ENCODE measurements at regions not wholly inside any gene's neighbourhood (a gene's known extent, or its start where the extent isn't known, plus 50 kb on each side); places are given as distances from the start of the nearest gene placed in this dataset.

DNA sequence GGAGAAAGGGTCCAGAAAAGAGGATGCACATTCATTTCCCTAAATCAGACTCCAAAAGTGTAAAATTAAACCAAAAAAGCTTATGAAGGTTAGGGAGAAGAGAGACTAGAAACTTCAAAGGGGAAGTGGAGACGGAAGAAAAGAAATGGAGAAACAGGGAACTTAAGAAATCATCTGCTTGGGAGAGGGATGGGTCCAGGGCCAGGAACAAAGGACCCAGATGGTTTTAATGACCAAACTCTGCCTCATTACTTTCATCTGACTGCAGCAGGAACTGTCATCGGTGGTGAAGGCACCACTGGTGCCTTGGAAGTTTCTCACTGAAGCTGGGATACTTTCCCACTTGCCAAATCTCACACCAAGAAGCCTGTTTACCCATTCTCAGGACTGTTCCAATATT, 70.5 kb upstream of the SLC4A7 start:
- CTCF ChIA-PET, result no interaction called here
- no peaks in the 10 kb centered on the region for H4K20me1 ChIP-seq (ENCODE audit: insufficient read depth)
- DNase-seq, result no peak
- no peak overlapping the region for H3K9ac ChIP-seq
- peaks cover 0 to 4% of the 10 kb centered on the region in 2 experiments; a peak in 2 of 4 replicates for H3K4me1 ChIP-seq (ENCODE audit: control insufficient read depth in 1 of 2, insufficient read depth in 2 of 2, low read depth in 1 of 2, low read length in 1 of 2)
- no peaks in the 10 kb centered on the region for H3K9me2 ChIP-seq
- WGBS (ENCODE audit: low lambda C conversion rate), result 67% methylated on average over 2 of the region's 2 CpGs
- H3K4me2 ChIP-seq, result no peak overlapping the region
- H3K4me3 ChIP-seq (ENCODE audit: low read depth in 2 of 2, low read length in 1 of 2), result no peak overlapping the region
- no peaks in the 10 kb centered on the region for H3K9me3 ChIP-seq
- H3K27me3 ChIP-seq (ENCODE audit: insufficient read depth), result no peaks in the 10 kb centered on the region
- no peaks in the 10 kb centered on the region for H3K36me3 ChIP-seq (replicated peaks in 1 of 2; ENCODE audit: control insufficient read depth in 1 of 2, insufficient read depth in 2 of 2, low read length in 1 of 2)
- POLR2A ChIA-PET, result no interaction called here
- H3F3A ChIP-seq (replicated peaks; ENCODE audit: insufficient read depth), result peaks cover 5% of the 10 kb centered on the region
- no peaks in the 10 kb centered on the region for H3K79me2 ChIP-seq (ENCODE audit: insufficient read depth)
- TF ChIP-seq, protein P1, sequence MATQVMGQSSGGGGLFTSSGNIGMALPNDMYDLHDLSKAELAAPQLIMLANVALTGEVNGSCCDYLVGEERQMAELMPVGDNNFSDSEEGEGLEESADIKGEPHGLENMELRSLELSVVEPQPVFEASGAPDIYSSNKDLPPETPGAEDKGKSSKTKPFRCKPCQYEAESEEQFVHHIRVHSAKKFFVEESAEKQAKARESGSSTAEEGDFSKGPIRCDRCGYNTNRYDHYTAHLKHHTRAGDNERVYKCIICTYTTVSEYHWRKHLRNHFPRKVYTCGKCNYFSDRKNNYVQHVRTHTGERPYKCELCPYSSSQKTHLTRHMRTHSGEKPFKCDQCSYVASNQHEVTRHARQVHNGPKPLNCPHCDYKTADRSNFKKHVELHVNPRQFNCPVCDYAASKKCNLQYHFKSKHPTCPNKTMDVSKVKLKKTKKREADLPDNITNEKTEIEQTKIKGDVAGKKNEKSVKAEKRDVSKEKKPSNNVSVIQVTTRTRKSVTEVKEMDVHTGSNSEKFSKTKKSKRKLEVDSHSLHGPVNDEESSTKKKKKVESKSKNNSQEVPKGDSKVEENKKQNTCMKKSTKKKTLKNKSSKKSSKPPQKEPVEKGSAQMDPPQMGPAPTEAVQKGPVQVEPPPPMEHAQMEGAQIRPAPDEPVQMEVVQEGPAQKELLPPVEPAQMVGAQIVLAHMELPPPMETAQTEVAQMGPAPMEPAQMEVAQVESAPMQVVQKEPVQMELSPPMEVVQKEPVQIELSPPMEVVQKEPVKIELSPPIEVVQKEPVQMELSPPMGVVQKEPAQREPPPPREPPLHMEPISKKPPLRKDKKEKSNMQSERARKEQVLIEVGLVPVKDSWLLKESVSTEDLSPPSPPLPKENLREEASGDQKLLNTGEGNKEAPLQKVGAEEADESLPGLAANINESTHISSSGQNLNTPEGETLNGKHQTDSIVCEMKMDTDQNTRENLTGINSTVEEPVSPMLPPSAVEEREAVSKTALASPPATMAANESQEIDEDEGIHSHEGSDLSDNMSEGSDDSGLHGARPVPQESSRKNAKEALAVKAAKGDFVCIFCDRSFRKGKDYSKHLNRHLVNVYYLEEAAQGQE (IDR thresholded peaks at IDR 0.05; ENCODE audit: low read depth, low read length), result no peak
- TF ChIP-seq RAD21 (IDR thresholded peaks at IDR 0.05; ENCODE audit: low read length) (no peak), NRF1 (IDR thresholded peaks at IDR 0.05; ENCODE audit: low read depth, low read length) (no peak), FOXM1 (IDR thresholded peaks at IDR 0.05; ENCODE audit: low read depth) (no peak), USF2 (IDR thresholded peaks at IDR 0.05; ENCODE audit: borderline replicate concordance, low read depth, low read length) (no peak), FOXJ3 (CRISPR knock-in tag; IDR thresholded peaks at IDR 0.05) (no peak), SMC3 (IDR thresholded peaks at IDR 0.05; ENCODE audit: low read depth, low read length) (no peak), MXI1 (IDR thresholded peaks at IDR 0.05; ENCODE audit: low read depth, low read length) (no peak), CTCF (IDR thresholded peaks at IDR 0.05) (no peak), NFIC (IDR thresholded peaks at IDR 0.05; ENCODE audit: borderline replicate concordance) (no peak), FOSL2 (IDR thresholded peaks at IDR 0.05; ENCODE audit: borderline replicate concordance, low read depth) (no peak)
- peak overlapping the region in 1 of 2 experiments; percentile 52; a peak in 2 of 4 replicates for H3K27ac ChIP-seq (ENCODE audit: low read depth in 2 of 2, low read length in 1 of 2)
- H2AFZ ChIP-seq (ENCODE audit: low read depth), result peak overlapping the region; percentile 24; the same call in 1 of the 2 replicates
